Esophagus muscularis mucosa (tissue), 4 donors: ENCODE measurements at regions not wholly inside any gene's neighbourhood (a gene's known extent, or its start where the extent isn't known, plus 50 kb on each side); places are given as distances from the start of the nearest gene placed in this dataset.

Experiments used
- DNase-seq: peaks from one replicate; pipeline ENCODE4 v3.0.0-alpha.2; 2017; ENCODE audit errors: extremely low spot score
- H3K27ac ChIP-seq, 4 donors: fragments of 200-600 bp; sonication (generic); replicated peaks in 1 of 4; 1 replicate in 3 of 4; 2 replicates in 1 of 4; pipeline ENCODE4 v1.5.1; 2016 to 2019; ENCODE audit warnings: mild to moderate bottlenecking in 1 of 4
- H3K27me3 ChIP-seq, 4 donors: fragments of 200-600 bp; sonication (generic); one replicate each; pipeline versions ENCODE4 v1.5.1 to v1.6.0; 2016 to 2019
- H3K36me3 ChIP-seq, 4 donors: fragments of 200-600 bp; sonication (generic); one replicate each; pipeline ENCODE4 v1.5.1; 2016 to 2019
- H3K4me1 ChIP-seq, 4 donors: fragments of 200-600 bp; sonication (generic); one replicate each; pipeline ENCODE4 v1.5.1; 2016 to 2019
- H3K4me3 ChIP-seq, 4 donors: fragments of 200-600 bp; sonication (generic); 1 replicate in 2 of 4; 2 replicates in 2 of 4; pipeline ENCODE4 v1.5.1; 2016 to 2019; ENCODE audit warnings: mild to moderate bottlenecking in 4 of 4, moderate library complexity in 1 of 4
- H3K9me3 ChIP-seq, 4 donors: fragments of 200-600 bp; sonication (generic); 1 replicate in 3 of 4; 2 replicates in 1 of 4; pipeline ENCODE4 v1.5.1; 2016 to 2019
- EP300 ChIP-seq: sonication (generic); formaldehyde crosslinking; IDR thresholded peaks from one replicate; pipeline ENCODE4 v1.6.1; 2017; ENCODE audit warnings: antibody characterized with exemption
- POLR2A ChIP-seq: fragments of 450-650 bp; IDR thresholded peaks from one replicate; pipeline ENCODE4 v1.6.1; 2017; ENCODE audit warnings: antibody characterized with exemption, moderate library complexity, mild to moderate bottlenecking, low read depth
- POLR2AphosphoS5 ChIP-seq, 2 donors: sonication (generic); formaldehyde crosslinking; IDR thresholded peaks; one replicate each; pipeline ENCODE4 v1.6.1; 2017; ENCODE audit warnings: antibody characterized with exemption in 2 of 2
- WGBS: methylation state at CpG from one replicate; pipeline ENCODE4 v1.1.5; 2018; 5-methylcytosine and 5-hydroxymethylcytosine counted together
- intact Hi-C: fragments of 100-400 bp; cut with DNase I; formaldehyde crosslinking; loops from one replicate; pipeline ENCODE4 v1.15.1; 2023
- TF ChIP-seq, protein P1 (sequence below), 3 experiments: fragments of 200-600 bp in 2 of 3; fragments of 450-650 bp in 1 of 3; sonication (generic) in 2 of 3; IDR thresholded peaks; one replicate each; pipeline ENCODE4 v1.5.1; 2017 to 2019; ENCODE audit warnings: antibody characterized with exemption in 3 of 3, mild to moderate bottlenecking in 2 of 3, moderate library complexity in 1 of 3

GRCh38 chr5:92951746-92952145 is 629.3 kb downstream of the NR2F1-AS1 start:
- H3K36me3 ChIP-seq, result no peaks in the 10 kb centered on the region
- H3K4me3 ChIP-seq, result no peak overlapping the region
- H3K27ac ChIP-seq, result no peak overlapping the region
- peaks cover 0 to 31% (median 15%) of the 10 kb centered on the region in 4 donors for H3K9me3 ChIP-seq
- DNase-seq, result no peak
- intact Hi-C loops, result no loop called here
- TF ChIP-seq, protein P1, sequence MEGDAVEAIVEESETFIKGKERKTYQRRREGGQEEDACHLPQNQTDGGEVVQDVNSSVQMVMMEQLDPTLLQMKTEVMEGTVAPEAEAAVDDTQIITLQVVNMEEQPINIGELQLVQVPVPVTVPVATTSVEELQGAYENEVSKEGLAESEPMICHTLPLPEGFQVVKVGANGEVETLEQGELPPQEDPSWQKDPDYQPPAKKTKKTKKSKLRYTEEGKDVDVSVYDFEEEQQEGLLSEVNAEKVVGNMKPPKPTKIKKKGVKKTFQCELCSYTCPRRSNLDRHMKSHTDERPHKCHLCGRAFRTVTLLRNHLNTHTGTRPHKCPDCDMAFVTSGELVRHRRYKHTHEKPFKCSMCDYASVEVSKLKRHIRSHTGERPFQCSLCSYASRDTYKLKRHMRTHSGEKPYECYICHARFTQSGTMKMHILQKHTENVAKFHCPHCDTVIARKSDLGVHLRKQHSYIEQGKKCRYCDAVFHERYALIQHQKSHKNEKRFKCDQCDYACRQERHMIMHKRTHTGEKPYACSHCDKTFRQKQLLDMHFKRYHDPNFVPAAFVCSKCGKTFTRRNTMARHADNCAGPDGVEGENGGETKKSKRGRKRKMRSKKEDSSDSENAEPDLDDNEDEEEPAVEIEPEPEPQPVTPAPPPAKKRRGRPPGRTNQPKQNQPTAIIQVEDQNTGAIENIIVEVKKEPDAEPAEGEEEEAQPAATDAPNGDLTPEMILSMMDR (IDR thresholded peaks at IDR 0.05), result no peak
- TF ChIP-seq EP300 (no peak), POLR2A (no peak), POLR2AphosphoS5 (IDR thresholded peaks at IDR 0.05) (no peak)
- H3K27me3 ChIP-seq, result no peaks in the 10 kb centered on the region
- no peaks in the 10 kb centered on the region for H3K4me1 ChIP-seq

DNA sequence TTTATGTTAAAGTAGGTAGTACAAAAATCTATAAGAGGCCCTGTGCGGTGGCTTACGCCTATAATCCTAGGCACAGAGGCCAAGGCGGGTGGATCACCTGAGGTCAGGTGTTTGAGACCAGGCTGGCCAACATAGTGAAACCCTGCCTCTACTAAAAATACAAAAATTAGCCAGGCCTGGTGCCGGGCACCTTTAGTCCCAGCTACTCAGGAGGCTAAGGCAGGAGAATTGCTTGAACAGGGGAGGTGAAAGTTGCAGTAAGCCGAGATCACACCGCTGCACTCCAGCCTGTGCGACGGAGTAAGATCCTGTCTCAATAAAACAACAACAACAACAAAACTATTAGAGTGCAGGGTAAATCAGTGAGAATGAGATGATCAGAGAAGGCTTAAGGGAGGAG is 634.5 kb downstream of the NR2F1-AS1 start:
- Histone ChIP-seq H3K4me3 (no peak overlapping the region), H3K4me1 (peaks cover 0 to 7% (median 3%) of the 10 kb centered on the region in 4 donors), H3K27ac (no peak overlapping the region), H3K36me3 (no peaks in the 10 kb centered on the region), H3K9me3 (peaks cover 0 to 21% (median 9%) of the 10 kb centered on the region in 4 donors), H3K27me3 (no peaks in the 10 kb centered on the region)
- TF ChIP-seq EP300 (no peak), POLR2A (no peak), POLR2AphosphoS5 (IDR thresholded peaks at IDR 0.05) (no peak)
- 92% methylated on average over 8 of the region's 8 CpGs for WGBS
- DNase-seq, result no peak
- intact Hi-C loops, result no loop called here

- intact Hi-C loops, result no loop called here
Measured at GRCh38 chr5:92945605-92946097, 635.4 kb downstream of the NR2F1-AS1 start.

GRCh38 chr5:92944903-92945604 is 636.0 kb downstream of the NR2F1-AS1 start:
- no peak overlapping the region for H3K4me3 ChIP-seq

More at GRCh38 chr5:92945605-92946097, 635.4 kb downstream of the NR2F1-AS1 start:
- Histone ChIP-seq H3K27me3 (no peaks in the 10 kb centered on the region), H3K36me3 (no peaks in the 10 kb centered on the region), H3K4me3 (no peak overlapping the region), H3K9me3 (peaks cover 0 to 14% (median 5%) of the 10 kb centered on the region in 4 donors), H3K4me1 (peaks cover 0 to 7% (median 3%) of the 10 kb centered on the region in 4 donors), H3K27ac (no peak overlapping the region)
- TF ChIP-seq, protein P1 (IDR thresholded peaks at IDR 0.05), result no peak
- no peak for TF ChIP-seq POLR2AphosphoS5 (IDR thresholded peaks at IDR 0.05)
- no peak for DNase-seq

DNA sequence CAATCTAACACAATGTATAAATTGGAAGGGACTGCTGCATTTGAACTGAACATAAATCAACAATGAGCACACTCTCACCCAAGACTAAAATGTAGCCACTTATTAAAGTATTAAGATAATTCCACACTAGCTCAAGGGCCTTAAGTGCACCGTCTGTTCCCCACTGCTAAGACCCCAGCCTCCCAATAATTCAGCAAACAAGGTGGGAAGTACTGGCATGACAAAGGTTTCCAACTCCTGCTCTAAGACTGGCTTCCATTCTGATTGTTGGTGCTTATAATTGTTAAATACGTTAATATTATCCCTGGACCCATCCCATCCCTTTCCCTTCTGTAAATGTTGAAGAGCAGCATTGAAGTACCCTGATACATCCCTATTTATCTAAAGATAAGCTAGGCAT is 636.7 kb downstream of the NR2F1-AS1 start:
- Histone ChIP-seq H3K36me3 (no peaks in the 10 kb centered on the region), H3K4me3 (no peak overlapping the region), H3K4me1 (peaks cover 0 to 7% (median 3%) of the 10 kb centered on the region in 4 donors), H3K9me3 (peaks cover 0 to 7% (median 3%) of the 10 kb centered on the region in 4 donors), H3K27ac (no peak overlapping the region), H3K27me3 (no peaks in the 10 kb centered on the region)
- no peak for DNase-seq
- no peak for TF ChIP-seq POLR2A
- no peak for TF ChIP-seq EP300
- TF ChIP-seq POLR2AphosphoS5 (IDR thresholded peaks at IDR 0.05), result no peak
- TF ChIP-seq, protein P1 (IDR thresholded peaks at IDR 0.05), result no peak
- WGBS, result 92% methylated on average over 1 of the region's 2 CpGs
- intact Hi-C loops, result no loop called here

More at GRCh38 chr5:92944903-92945604, 636.0 kb downstream of the NR2F1-AS1 start:
- intact Hi-C loops, result no loop called here
- Histone ChIP-seq H3K9me3 (peaks cover 0 to 9% (median 4%) of the 10 kb centered on the region in 4 donors), H3K27me3 (no peaks in the 10 kb centered on the region), H3K36me3 (no peaks in the 10 kb centered on the region), H3K4me1 (peaks cover 0 to 7% (median 3%) of the 10 kb centered on the region in 4 donors), H3K27ac (no peak overlapping the region)
- TF ChIP-seq EP300, result no peak
- TF ChIP-seq, protein P1 (IDR thresholded peaks at IDR 0.05), result no peak
- TF ChIP-seq POLR2A, result no peak
- no peak for TF ChIP-seq POLR2AphosphoS5 (IDR thresholded peaks at IDR 0.05)
- no peak for DNase-seq
- WGBS, result 20% methylated on average over 3 of the region's 3 CpGs
